ENCODE measurements at regions not wholly inside any gene's neighbourhood (a gene's known extent, or its start where the extent isn't known, plus 50 kb on each side); places are given as distances from the start of the nearest gene placed in this dataset.

DNA sequence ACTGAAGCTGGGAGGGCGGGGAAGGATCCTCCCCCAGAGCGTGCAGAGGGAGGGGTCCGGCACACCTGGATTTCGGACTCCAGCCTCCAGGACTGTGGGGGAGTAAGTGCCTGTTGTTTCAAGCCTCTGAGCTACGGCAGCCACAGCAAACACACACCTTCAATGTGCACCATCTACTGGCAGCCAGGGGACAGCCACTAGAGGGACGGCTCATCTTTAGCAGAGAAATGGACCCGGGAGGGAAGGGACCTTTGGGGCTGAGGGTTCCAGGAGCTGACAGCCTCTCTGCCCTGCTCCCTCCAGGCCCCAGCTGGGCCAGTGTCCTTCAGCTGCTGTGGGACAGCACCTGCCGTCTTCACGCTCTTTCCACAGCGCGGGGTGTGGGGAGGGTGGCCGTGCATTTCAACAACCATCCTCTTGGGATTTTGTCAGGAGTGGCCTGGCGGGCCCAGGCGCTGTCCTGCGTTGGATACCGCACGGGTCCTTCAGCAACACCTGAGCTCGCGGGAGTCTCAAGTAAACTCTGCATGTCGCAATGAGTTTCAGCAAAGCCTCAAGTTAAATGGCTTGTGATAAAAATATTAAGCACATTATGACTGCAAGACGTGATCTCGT is 209.2 kb upstream of the C14orf180 start:
- DNase-seq (ENCODE audit: low read depth), result no peak

DNA sequence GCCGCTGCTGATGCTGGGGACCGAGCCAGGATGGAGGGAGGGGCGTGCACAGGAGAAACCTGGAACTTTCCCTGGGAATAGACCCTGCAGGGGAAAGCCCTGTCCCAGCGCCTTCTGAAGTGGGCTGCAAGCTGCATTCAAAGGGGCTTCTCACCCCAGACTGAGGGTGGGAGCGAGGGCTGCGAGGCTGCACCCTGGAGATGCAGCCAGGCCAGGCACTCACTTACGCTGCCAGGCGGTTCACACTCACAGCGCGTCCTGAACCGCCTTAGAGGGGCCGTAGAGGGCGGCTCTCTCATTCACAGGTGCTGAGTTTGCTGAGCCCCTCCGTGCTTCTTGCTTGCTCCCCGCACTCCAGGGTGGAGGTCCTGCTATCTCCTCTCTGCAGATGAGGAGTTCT is 208.5 kb upstream of the C14orf180 start:
- no peak for DNase-seq (ENCODE audit: low read depth)

DNA sequence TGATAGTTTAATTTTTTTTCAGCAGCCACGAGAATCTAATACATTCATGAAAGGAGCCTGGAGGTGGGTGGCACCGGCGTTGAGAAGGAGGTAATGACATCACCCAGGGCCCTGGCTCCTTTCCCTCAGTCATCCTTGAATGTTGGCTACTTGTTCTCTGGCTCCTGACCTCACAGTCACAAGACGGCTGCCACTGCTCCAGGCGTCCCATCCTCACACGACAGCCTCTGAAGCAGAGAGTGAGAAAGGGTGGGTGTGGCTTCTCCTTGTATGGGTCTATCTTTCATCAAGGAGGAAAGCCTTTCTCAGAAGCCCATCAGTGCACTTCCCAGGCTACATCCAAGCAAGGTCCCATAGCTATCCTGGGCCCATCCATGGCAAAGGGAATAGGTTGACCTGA is 207.6 kb upstream of the C14orf180 start:
- DNase-seq (ENCODE audit: low read depth), result no peak

DNA sequence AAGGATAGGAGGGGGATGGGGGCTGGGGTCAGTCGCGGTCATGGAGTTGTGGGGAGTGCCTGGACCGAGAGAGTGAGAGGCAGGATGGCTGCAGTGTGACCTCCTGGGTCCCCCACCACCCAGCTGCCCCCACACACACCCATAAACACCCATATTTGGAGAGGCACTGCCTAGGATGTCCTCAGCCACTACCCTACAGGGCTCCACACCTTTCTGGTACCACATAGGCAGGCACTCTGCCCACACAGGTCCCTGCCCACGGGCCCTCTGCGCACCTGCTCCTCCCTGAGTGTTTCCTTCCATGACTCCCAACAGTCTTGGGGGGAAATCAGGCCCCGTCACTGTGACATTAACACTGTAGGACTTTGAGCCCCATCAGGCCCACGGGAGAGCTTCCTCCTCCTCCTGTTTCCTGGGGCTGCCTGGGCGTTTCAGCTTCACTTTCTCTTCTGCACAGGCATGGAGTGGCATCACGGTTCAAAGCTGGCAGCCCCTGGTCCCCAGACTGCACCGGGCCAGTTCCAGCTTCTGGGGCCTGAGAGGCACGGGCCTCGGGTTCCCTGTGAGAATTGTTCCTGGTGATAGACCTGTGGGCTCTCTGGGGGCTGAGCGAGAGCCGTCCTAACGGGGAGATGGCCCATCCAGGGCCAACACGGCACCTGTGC is 207.0 kb upstream of the C14orf180 start:
- no peak for DNase-seq (ENCODE audit: low read depth)

DNA sequence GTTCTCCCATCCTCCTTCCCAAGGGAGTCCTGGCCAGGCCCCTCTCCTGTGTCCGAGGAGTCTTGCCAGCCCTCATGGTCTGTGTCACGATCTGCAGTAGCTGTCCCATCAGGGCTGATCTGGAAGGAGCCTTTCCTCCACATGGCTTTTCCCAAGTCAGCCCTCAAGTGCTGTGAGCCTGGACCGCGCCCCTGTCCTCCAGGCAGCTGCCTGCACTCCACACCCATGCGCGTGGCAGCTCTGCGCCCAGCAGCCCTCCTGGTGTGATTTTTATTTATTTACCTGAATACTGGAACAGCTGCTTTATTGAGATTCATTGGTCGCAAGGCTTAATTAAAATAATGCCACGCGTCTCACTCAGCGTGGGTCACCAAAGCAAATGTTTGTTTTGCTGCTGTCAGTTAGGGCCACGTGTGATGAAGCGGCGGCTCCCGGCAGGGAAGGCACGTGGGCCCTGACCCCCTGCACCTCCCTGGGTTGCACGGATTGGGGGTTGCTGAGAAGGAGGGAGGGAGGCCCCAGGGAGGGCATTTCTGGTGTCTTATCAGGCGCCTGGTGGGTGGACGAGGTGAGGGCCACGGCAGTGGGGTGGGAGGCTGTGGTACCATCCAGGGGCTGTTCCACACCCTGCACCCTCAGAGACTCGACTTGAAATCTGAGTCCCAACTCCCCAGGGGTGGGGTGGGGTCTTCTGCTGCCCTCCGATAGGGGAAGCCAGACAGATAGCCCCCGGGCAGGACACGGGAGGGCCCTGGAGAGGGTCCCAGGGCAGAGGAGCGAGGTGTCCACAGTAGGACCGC is 206.3 kb upstream of the C14orf180 start:
- DNase-seq (ENCODE audit: low read depth), result no peak

DNA sequence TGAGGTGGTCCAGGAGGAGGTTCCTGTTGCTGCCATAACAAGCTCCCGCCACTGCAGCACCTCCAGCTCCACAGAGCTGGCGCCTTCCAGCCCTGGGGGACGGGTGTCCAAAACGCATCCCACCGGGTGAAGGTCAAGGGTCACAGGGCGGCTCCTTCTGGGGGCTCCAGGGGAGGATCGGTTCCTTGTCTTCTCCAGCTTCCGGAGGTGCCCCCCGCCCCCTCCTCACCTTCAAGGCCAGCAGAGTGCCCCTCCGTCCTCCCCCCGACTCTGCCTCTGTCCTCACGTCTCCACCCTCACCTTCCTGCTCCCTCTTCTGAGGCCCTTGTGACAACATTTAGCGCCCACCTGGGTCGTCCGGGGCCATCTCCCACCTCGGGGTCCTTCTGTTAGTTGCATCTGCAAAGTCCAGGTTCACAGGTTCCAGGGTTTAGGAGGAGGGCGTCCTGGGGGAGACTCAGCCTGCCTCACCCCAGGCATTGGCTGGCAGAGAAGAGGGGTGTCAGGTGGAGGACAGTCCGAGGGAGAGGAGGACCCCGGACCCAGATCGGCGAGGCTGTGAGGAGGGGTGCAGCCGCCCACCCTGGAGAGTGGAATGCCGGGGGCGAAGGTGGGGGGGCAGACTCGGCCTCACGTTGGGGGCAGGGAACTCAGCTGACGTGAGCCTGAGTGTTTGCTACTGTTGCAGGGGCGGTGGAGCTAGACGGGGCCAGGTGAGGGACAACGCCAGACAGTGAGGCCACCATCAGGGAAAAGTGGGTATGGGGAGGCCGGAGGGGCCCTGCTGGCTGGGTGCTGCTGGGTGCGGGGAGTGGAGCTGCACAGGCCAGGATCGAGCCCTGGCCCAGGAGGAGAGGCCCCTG is 205.5 kb upstream of the C14orf180 start:
- no peak for DNase-seq (ENCODE audit: low read depth)

DNA sequence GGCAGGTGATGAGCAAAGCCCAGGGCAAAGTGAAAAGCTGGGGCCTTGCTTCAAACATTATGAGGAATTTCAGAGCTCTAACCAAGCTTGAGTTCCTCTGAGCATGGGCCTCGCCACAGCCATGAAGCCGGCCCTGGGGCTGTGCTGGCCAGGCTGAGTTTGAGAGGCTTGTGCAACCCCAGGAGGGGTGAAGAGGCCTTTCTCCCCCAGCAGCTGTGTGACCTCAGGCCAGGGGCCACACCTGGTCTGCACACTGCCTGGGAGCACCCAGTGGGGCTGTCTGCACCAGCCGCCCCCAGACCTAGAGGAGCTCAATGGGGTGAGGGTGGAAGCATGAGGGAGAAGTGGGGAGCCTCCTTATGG is 204.9 kb upstream of the C14orf180 start:
- DNase-seq (ENCODE audit: low read depth), result no peak

DNA sequence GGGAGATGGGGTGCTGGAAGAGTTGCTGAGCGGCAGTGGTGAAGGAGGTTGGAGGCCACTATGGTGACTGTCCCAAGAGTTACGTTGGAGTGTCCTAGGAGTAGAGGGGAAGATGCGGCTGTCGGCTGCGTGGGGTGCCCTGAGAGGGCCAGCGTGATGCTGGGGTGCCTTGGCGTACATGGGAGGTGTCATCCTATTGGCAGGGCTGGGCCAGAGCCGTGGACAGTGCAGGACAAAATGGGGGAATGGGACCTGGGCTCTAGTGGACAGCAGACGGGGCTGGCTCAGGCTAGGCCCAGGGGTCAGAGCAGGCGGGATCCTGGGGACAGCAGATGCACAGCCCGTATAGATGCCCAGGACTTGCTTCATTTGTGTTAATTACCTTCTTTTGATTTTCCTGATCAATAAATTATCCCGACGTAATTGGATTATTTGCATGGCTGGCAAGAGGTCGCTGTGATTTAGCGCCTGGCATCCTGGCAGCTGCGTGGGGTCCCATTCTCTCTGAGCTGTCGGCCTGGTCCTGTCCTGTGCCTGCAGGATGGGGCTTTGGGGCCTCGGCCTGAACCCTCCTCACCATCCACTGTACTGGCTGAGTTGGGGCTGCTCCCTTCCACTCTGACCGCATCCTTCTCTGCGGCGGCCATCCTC is 203.9 kb upstream of the C14orf180 start:
- DNase-seq (ENCODE audit: low read depth), result no peak

DNA sequence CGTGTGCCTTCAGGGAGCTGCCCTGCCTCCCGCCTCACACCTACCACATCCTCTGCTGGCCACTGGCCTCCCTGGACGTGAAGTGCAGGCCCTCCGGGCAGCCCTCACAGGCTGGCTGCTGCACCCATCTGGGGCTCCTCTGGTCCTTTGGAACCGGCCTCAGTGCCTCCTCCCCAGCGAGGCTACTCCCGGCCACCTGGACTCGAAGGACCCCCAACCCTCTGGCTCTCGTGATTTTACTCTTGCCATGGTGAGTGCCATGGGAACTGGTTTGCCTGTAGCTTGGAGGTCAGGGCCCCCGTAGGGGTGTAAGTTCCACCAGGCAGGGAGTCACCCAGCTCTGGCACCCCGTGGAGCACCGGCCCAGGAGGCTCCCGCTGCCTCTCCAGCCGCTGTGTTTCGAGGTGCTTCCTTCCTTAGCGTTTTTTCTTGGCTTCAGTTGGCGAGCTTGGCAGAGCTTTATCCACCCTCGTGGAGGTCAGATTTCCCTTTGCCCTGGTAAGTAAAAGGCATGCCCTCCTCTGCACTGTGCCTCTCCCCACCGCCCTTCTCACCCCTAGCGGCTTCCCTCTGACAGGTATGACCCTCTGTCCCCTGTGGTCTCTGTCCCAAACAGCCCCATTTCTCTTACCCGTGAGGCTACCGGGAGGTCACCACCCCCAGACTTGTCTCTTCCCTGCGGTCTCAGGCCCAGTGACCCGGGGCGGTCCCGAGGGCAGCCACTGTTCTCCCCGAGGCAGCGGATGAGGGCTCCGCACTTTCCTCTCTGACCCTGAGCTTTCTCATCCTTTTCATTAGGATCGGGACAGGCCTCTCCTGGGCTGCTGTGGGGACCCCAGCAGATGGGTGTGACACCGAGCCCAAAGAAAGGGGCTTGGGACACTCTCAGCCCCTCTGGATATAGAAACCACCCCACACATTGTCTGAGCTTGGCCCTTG is 203.1 kb upstream of the C14orf180 start:
- DNase-seq (ENCODE audit: low read depth), result no peak

DNA sequence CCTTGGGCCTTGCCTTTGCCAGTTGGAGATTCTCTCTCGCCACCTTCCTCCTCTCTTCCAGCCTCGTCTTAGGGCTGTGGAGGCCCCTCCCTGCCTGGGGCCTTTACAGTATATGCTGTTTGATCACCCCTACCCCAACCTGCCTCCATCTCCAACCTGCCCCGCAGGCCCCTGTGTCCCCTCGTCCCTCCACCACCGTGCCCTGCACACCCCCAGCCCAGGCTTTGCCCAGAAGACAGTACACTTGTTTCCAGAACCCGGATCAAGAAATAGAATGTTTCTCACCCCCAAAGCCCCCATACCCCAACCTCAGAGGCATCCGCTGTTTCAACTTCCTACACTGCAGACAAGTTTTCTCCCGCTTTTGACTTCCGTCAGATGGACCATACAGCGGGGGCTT is 202.3 kb upstream of the C14orf180 start:
- DNase-seq (ENCODE audit: low read depth), result no peak

DNA sequence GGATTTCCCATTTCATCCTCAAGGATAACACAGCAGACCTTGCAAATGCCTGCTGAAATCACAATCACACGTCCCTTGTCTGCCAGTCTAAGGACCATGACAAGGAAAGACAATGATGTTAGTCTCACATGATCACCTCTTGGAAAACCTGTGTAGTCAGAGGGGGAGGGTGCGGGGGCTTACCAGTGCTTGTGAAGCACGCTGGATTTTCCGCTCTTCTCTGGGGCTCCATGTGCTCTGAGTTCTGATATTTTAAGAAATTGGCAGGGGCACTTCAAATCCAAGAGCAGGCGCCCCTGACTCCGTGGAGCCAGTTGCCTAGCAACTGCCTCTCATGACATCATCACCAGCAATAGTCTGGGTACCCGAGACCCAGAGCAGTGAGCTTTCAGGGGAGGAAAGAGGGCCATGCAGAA is 200.9 kb upstream of the C14orf180 start:
- no peak for DNase-seq (ENCODE audit: low read depth)

DNA sequence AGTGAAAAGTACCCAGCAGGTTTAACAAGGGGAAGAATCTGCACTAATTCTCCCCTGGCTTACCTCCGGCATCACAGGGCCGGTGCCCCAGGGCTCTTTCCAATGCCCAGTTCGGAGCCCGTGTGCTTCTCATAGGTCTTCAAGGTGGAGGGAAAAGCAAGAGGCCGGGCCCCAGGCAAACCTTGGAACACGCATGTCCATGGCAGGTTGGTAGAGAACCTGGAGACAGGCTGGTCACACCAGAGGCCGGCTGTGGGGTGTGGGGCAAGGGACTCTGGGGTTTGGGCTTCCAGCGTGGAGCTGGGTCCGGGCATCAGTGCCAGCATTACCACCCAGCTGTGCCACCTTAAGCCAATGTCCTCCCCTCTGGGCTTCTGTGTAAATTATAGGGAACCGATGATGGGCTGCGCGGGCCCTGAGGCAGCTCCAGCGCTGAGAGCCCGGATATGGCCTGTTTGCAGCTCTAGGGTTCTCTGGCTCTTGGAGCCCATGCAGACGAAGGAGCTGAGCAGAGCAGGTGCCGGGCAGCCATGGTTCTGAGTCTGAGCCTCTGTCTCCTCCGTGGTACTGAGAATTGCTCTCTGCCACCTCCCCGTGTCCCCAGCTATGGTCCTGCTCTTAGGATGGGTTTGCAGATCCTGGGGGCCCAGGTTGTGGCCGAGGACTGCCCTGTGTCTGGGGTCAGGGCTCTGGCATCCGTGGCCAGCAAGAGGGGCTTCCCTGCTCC is 197.0 kb upstream of the C14orf180 start:
- no peak for DNase-seq (ENCODE audit: low read depth)

DNA sequence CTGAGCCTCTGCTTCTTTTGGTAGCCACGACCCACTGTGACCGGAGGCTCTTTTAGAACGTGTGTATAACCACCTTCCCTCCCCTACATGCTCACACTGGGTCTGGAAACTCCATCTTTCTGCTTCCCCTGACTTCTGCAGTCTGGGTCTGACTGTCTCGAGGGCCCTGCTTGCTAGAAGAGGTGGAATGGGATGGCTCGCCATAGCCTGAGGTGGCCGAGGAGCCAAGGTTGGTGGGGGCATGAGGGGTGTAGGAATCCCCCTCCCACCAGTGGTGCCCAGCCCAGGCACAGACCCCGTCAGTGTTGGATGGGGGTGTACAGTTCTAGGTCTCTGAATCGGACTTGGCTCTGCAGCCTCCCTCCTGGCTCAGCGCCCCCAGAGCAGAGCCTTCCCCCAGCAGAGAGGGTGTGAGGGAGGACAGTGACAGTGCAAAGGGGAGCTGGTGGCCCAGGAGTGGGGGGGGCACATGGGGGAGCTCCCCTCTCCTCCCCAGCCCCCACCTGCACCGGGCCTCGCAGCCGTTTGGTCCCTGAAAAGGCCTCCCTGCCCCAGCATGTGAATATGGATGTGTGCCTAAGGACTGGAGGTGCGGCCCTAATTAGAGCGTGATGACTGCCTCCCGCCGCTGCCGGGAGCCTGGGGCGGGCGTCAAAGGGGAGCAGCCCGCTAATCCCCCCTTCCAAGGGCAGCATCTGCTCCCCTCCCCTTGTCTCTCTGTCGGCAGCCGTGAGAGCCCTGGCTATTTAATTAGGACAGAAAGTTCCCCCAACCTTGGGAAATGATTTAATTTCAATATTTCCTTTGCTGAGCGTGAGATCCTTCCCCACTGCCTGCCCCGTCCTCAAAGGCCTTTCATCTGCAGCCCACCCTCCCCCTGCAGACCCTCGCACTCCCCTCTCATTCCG is 196.2 kb upstream of the C14orf180 start:
- no peak for DNase-seq (ENCODE audit: low read depth)

DNA sequence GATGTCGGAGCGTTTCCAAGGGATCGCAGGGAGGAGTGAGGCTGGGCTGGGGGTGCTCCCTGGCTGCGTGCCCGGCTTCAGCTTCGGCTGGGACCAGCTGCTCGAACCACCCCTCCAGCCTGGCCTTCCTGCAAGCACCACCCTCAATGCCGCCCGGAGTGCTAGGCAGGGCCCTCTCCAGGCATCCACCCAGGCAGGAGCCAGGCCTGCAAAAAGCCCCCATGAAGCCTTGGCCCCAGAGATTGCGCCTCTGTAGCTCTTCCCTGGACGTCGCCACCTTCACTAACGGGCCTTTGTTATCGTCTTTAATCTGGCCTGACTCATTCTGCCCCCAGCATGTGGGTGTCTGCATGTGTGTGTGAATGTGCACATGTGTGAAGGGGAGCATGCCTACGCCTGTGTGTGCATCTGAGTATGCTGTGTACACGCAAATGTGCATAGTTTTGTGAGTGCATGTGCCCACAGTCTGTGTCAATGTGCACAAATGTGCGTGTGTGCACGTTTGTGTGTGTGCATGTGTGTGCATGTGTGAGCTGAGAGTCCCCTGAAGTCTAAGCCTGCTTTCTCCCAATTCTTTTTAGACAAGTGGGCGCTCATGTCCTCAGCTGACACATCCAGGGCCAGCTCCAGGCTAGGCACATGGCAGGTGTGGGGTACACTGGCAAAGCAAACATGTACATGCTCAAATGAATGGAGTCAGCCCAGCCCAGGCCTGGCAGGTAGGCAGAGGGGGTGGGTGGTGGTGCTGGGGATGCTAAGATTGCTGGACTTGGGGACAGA is 195.4 kb upstream of the C14orf180 start:
- DNase-seq (ENCODE audit: low read depth), result no peak

DNA sequence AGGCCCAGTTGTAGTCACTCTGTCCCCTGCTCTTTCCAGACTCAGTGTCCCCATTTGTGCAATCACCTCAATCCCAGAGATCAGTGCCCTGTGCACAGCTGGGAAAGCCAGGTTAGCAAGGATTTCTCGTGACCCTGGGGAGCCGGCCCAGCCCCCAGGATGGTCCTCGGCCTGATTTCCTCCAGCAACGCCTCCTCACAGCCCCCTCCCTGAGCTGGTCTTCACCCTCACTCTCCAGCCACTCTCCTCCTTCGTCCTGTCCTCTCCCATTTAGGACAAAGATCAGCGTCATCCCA is 194.8 kb upstream of the C14orf180 start:
- no peak for DNase-seq (ENCODE audit: low read depth)

DNA sequence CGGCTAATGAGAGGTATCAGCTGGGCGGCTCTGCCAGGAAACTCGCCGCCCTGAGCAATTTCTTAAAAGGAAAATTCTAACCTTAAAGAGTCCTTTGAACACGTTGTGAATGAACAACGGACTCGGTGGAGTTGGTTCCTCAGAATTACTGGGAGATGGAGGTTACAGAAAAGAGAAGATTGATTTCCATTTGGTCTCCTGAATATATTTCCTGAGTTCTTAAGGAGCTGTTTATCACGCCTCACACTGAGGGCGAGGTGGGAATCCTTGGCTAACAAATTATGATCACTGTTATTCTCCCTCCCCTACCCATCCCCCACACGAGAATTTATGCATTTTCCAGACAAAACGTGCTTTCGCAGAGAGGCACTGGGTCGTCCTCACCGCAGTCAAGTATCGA is 194.5 kb upstream of the C14orf180 start:
- no peak for DNase-seq (ENCODE audit: low read depth)

DNA sequence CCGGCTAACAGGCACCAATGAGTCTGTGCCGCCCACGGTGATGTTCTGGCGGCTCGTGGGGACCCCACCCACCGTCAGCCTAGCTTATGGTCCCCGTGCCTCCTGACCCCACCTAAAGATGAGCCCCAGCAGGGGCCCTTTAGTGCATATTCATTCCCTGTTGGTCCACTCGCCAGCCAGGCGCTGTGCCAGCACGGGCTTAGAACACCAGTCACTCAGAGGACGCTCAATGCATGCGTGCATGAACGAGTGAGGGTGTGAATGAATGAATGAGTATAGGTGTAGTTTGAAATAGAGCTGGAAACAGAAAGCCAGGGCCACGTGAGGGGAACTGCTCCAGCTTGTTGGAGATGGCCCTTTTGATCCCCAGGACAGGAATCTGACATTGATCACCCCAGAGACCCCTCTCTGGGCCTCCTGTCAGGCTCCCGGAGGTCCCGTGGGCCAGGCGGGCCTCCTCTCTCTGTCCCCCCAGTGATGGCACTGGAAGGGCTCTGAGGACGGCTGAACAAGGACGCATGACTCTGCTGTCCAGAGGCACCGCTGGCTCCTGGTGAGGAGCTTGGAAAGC is 193.9 kb upstream of the C14orf180 start:
- DNase-seq (ENCODE audit: low read depth), result no peak

All from non-pigmented ciliary epithelial cell (primary cell).